DND-41 (cell line): ENCODE measurements at regions not wholly inside any gene's neighbourhood (a gene's known extent, or its start where the extent isn't known, plus 50 kb on each side); places are given as distances from the start of the nearest gene placed in this dataset.

Source experiments
- ATAC-seq: fragments of 200-7000 bp; cut with Tn5 transposase; 3 replicates; pipeline ENCODE4 v1.9.1; 2021; ENCODE audit warnings: low read depth; ENCODE audit not compliant: insufficient read depth
- DNase-seq: peaks from one replicate; pipeline ENCODE4 v3.0.0-alpha.2; 2020
- H2AFZ ChIP-seq: 2 replicates; pipeline ENCODE4 v1.6.0; 2012; ENCODE audit warnings: low read depth, low read length
- H3K27ac ChIP-seq: 2 replicates; pipeline ENCODE4 v1.5.1; 2012; ENCODE audit warnings: low read length, inconsistent platforms
- H3K27me3 ChIP-seq: fragments of 200-600 bp; sonication (generic); 2 replicates; pipeline ENCODE4 v1.6.0; 2012; ENCODE audit warnings: low read length, mild to moderate bottlenecking, inconsistent platforms; ENCODE audit not compliant: insufficient read depth, poor library complexity
- H3K36me3 ChIP-seq: 2 replicates; pipeline ENCODE4 v1.5.1; 2012; ENCODE audit warnings: low read length, inconsistent platforms; ENCODE audit not compliant: insufficient read depth
- H3K4me1 ChIP-seq: 2 replicates; pipeline ENCODE4 v1.5.1; 2012; ENCODE audit warnings: mild to moderate bottlenecking, low read length; ENCODE audit not compliant: insufficient read depth
- H3K4me2 ChIP-seq: 2 replicates; pipeline ENCODE4 v1.6.0; 2012; ENCODE audit warnings: mild to moderate bottlenecking, moderate library complexity, low read length, inconsistent platforms; ENCODE audit not compliant: insufficient read depth
- H3K4me3 ChIP-seq, 2 experiments: fragments of 200-600 bp in 1 of 2; shearing (Covaris generic) in 1 of 2; 2 replicates each; pipeline ENCODE4 v1.5.1; 2012 to 2016; ENCODE audit warnings: inconsistent platforms in 2 of 2, low read length in 2 of 2, mild to moderate bottlenecking in 2 of 2, low read depth in 1 of 2, moderate library complexity in 1 of 2
- H3K79me2 ChIP-seq: 2 replicates; pipeline ENCODE4 v1.6.0; 2012; ENCODE audit warnings: low read length, inconsistent platforms; ENCODE audit not compliant: insufficient read depth
- H3K9ac ChIP-seq: 2 replicates; pipeline ENCODE4 v1.6.0; 2012; ENCODE audit warnings: low read depth, mild to moderate bottlenecking, inconsistent platforms, low read length, moderate library complexity
- H3K9me3 ChIP-seq: 2 replicates; pipeline ENCODE4 v1.5.1; 2012; ENCODE audit warnings: low read length, moderate library complexity, mild to moderate bottlenecking, inconsistent platforms; ENCODE audit not compliant: insufficient read depth, severe bottlenecking
- H4K20me1 ChIP-seq: 2 replicates; pipeline ENCODE4 v1.6.0; 2012; ENCODE audit warnings: low read length; ENCODE audit not compliant: insufficient read depth
- CTCF ChIP-seq: IDR thresholded peaks from 2 replicates; pipeline ENCODE4 v1.5.1; 2012; ENCODE audit warnings: borderline replicate concordance, low read length, moderate library complexity, mild to moderate bottlenecking; ENCODE audit not compliant: poor library complexity, severe bottlenecking; ENCODE audit errors: extremely low read depth
- EZH2 ChIP-seq: IDR thresholded peaks from 3 replicates; pipeline ENCODE4 v1.6.1; 2012; ENCODE audit warnings: borderline replicate concordance, low read depth, mild to moderate bottlenecking, moderate library complexity, low read length, inconsistent platforms; ENCODE audit not compliant: severe bottlenecking

GRCh38 chr6:20025681-20026080 is 186.6 kb downstream of the MBOAT1 start:
- no peak overlapping the region for H3K4me2 ChIP-seq
- no peaks in the 10 kb centered on the region for H3K79me2 ChIP-seq
- H3K4me3 ChIP-seq, result no peak overlapping the region
- H2AFZ ChIP-seq, result no peak overlapping the region
- ATAC-seq (no peak), DNase-seq (no peak)
- no peaks in the 10 kb centered on the region for H4K20me1 ChIP-seq
- TF ChIP-seq EZH2 (no peak), CTCF (no peak)
- no peaks in the 10 kb centered on the region for H3K9me3 ChIP-seq
- no peaks in the 10 kb centered on the region for H3K27me3 ChIP-seq
- H3K4me1 ChIP-seq, result peaks cover 16% of the 10 kb centered on the region
- H3K36me3 ChIP-seq, result no peaks in the 10 kb centered on the region
- no peak overlapping the region for H3K27ac ChIP-seq
- H3K9ac ChIP-seq, result no peak overlapping the region

DNA sequence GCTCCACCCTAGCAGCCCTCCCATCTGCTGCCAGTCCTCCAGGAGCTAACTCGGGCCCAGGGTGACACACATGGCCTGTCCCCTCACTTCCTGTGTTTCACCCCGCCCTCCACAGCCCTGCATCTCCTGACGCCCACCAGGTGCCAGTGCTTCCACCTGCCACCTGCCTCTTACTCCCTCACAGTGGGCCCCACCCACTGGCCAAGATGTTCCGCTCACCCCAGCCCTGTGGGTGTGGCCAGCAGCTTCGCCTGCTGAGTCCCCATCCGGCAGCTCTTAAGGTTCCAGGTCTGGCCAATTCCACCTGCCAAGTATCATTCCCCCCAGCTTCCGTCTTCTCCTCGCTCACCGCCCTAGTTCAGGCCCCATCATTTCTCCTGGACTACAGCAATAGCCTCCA is 184.1 kb downstream of the MBOAT1 start:
- no peak overlapping the region for H3K4me2 ChIP-seq
- TF ChIP-seq EZH2 (no peak), CTCF (no peak)
- no peak overlapping the region for H3K4me3 ChIP-seq
- no peak overlapping the region for H3K27ac ChIP-seq
- peaks cover 16% of the 10 kb centered on the region for H3K4me1 ChIP-seq
- no peak for ATAC-seq
- no peaks in the 10 kb centered on the region for H3K27me3 ChIP-seq
- H2AFZ ChIP-seq, result no peak overlapping the region
- H4K20me1 ChIP-seq, result no peaks in the 10 kb centered on the region
- H3K36me3 ChIP-seq, result no peaks in the 10 kb centered on the region
- H3K9me3 ChIP-seq, result no peaks in the 10 kb centered on the region
- H3K79me2 ChIP-seq, result no peaks in the 10 kb centered on the region
- no peak overlapping the region for H3K9ac ChIP-seq
- no peak for DNase-seq

DNA sequence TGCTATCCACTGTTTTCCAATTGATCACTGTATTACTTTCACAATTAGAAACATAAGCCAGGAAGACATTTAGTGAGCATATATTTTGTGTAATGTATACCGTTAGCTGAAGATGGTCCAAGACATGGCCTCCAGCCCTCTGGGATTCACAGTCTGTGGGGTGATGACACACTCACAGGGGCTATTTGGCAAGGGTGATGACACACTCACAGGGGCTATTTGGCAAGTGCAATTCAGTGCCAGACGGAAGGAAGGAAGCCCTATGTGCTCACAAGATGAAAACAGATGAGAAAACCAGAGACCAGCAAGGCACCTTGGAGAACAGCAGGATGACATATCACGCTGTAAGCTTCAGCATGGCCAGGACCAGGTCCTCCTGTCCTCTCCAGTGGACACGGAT is 183.7 kb downstream of the MBOAT1 start:
- H3K4me1 ChIP-seq, result peaks cover 13% of the 10 kb centered on the region
- DNase-seq, result no peak
- H3K4me3 ChIP-seq, result no peak overlapping the region
- no peak for ATAC-seq
- H3K9ac ChIP-seq, result no peak overlapping the region
- H3K36me3 ChIP-seq, result no peaks in the 10 kb centered on the region
- H2AFZ ChIP-seq, result no peak overlapping the region
- no peaks in the 10 kb centered on the region for H3K79me2 ChIP-seq
- no peaks in the 10 kb centered on the region for H4K20me1 ChIP-seq
- H3K4me2 ChIP-seq, result no peak overlapping the region
- TF ChIP-seq EZH2 (no peak), CTCF (no peak)
- no peaks in the 10 kb centered on the region for H3K9me3 ChIP-seq
- H3K27ac ChIP-seq, result no peak overlapping the region
- H3K27me3 ChIP-seq, result no peaks in the 10 kb centered on the region

- Histone ChIP-seq H3K4me1 (no peaks in the 10 kb centered on the region; the same call in 1 of the 2 replicates), H3K9ac (no peak overlapping the region), H3K79me2 (no peaks in the 10 kb centered on the region), H3K4me3 (no peak overlapping the region), H3K4me2 (no peak overlapping the region), H4K20me1 (no peaks in the 10 kb centered on the region), H3K27ac (no peak overlapping the region), H3K36me3 (no peaks in the 10 kb centered on the region), H3K9me3 (no peaks in the 10 kb centered on the region), H3K27me3 (no peaks in the 10 kb centered on the region), H2AFZ (no peak overlapping the region)
- TF ChIP-seq CTCF, result no peak
- TF ChIP-seq EZH2, result no peak
- no peak for ATAC-seq
- DNase-seq, result no peak
These were observed 182.3 kb downstream of the MBOAT1 start for GRCh38 chr6:20029979-20030378.
